RCC 7860 (cell line): ENCODE measurements at regions not wholly inside any gene's neighbourhood (a gene's known extent, or its start where the extent isn't known, plus 50 kb on each side); places are given as distances from the start of the nearest gene placed in this dataset.

Source experiments
- DNase-seq: peaks from one replicate; pipeline ENCODE4 v3.0.0-alpha.2; 2015; ENCODE audit warnings: low spot score
- FAIRE-seq: peaks from 2 replicates; lab custom pipeline; 2012; peaks lifted over from hg19 to GRCh38; lab: Jason Lieb, UNC

GRCh38 chr12:24109381-24110039 lies 160.0 kb upstream of the SOX5 start:
- FAIRE-seq, result peak; percentile 52
- no peak for DNase-seq

GRCh38 chr12:24102676-24103075 lies 153.2 kb upstream of the SOX5 start:
- no peak for FAIRE-seq
- DNase-seq, result no peak

GRCh38 chr12:24099576-24099975 lies 150.1 kb upstream of the SOX5 start:
- no peak for DNase-seq
- no peak for FAIRE-seq

GRCh38 chr12:24095245-24095644 lies 145.8 kb upstream of the SOX5 start:
- no peak for DNase-seq
- no peak for FAIRE-seq

- no peak for FAIRE-seq
- no peak for DNase-seq
Measured at GRCh38 chr12:24089510-24089890, 140.0 kb upstream of the SOX5 start.

GRCh38 chr12:24088751-24089509 lies 139.5 kb upstream of the SOX5 start:
- FAIRE-seq, result no peak
- DNase-seq, result no peak

GRCh38 chr12:24087294-24087693 lies 137.8 kb upstream of the SOX5 start:
- DNase-seq, result no peak
- FAIRE-seq, result no peak

- FAIRE-seq (no peak), DNase-seq (no peak)
Measured at GRCh38 chr12:24084800-24085199, 135.3 kb upstream of the SOX5 start.

GRCh38 chr12:24083838-24084237 lies 134.4 kb upstream of the SOX5 start:
- FAIRE-seq, result no peak
- DNase-seq, result no peak

GRCh38 chr12:24081606-24082005 lies 132.1 kb upstream of the SOX5 start:
- FAIRE-seq, result no peak
- DNase-seq, result no peak

- FAIRE-seq, result no peak
Measured at GRCh38 chr12:24081092-24081529, 131.6 kb upstream of the SOX5 start.

GRCh38 chr12:24080465-24080864 lies 131.0 kb upstream of the SOX5 start:
- no peak for FAIRE-seq
- DNase-seq, result no peak

More at GRCh38 chr12:24081092-24081529, 131.6 kb upstream of the SOX5 start:
- DNase-seq, result no peak

GRCh38 chr12:24079083-24079482 lies 129.6 kb upstream of the SOX5 start:
- FAIRE-seq, result no peak
- DNase-seq, result no peak

GRCh38 chr12:24078318-24078765 lies 128.9 kb upstream of the SOX5 start:
- DNase-seq, result peak; percentile 11
- no peak for FAIRE-seq

- FAIRE-seq (no peak), DNase-seq (no peak)
Measured at GRCh38 chr12:24077161-24077560, 127.7 kb upstream of the SOX5 start.

GRCh38 chr12:24075650-24076049 lies 126.2 kb upstream of the SOX5 start:
- DNase-seq, result no peak
- FAIRE-seq, result no peak

GRCh38 chr12:24073170-24073810 lies 123.8 kb upstream of the SOX5 start:
- FAIRE-seq, result no peak
- DNase-seq, result no peak

GRCh38 chr12:24072302-24072701 lies 122.8 kb upstream of the SOX5 start:
- no peak for FAIRE-seq

GRCh38 chr12:24071842-24072241 lies 122.4 kb upstream of the SOX5 start:
- no peak for DNase-seq
- no peak for FAIRE-seq

More at GRCh38 chr12:24072302-24072701, 122.8 kb upstream of the SOX5 start:
- DNase-seq, result no peak

GRCh38 chr12:24069532-24070395 lies 120.3 kb upstream of the SOX5 start:
- DNase-seq (no peak), FAIRE-seq (no peak)

GRCh38 chr12:24066865-24067264 lies 117.4 kb upstream of the SOX5 start:
- no peak for FAIRE-seq

More at GRCh38 chr12:24066865-24067264, 117.4 kb upstream of the SOX5 start:
- DNase-seq, result peak; percentile 7
